ENCODE measurements at regions not wholly inside any gene's neighbourhood (a gene's known extent, or its start where the extent isn't known, plus 50 kb on each side); places are given as distances from the start of the nearest gene placed in this dataset.

GRCh38 chr4:160247091-160247656 is 1144.3 kb downstream of the RAPGEF2 start:
- no peaks in the 10 kb centered on the region for H3K4me1 ChIP-seq
- H3K36me3 ChIP-seq, result no peaks in the 10 kb centered on the region
- ATAC-seq (no peak), DNase-seq (no peak)
- H3K9me3 ChIP-seq, result peaks cover 0 to 24% (median 0%) of the 10 kb centered on the region in 11 donors
- 84 to 86% methylated on average over 7 of the region's 7 CpGs for WGBS, 2 donors
- no peak for TF ChIP-seq CTCF (IDR thresholded peaks at IDR 0.05)
- intact Hi-C loops (cut with DNase I), result no loop called here
- H3K4me3 ChIP-seq, result no peak overlapping the region
- H3K27ac ChIP-seq, result no peak overlapping the region
- no peaks in the 10 kb centered on the region for H3K27me3 ChIP-seq

GRCh38 chr4:160251522-160252170 is 1148.8 kb downstream of the RAPGEF2 start:
- TF ChIP-seq CTCF (IDR thresholded peaks at IDR 0.05), result no peak
- H3K9me3 ChIP-seq, result peaks cover 0 to 8% (median 0%) of the 10 kb centered on the region in 11 donors
- no peaks in the 10 kb centered on the region for H3K4me1 ChIP-seq
- WGBS, 2 donors, result 70 to 71% methylated on average over 3 of the region's 3 CpGs
- H3K27me3 ChIP-seq, result no peaks in the 10 kb centered on the region
- H3K36me3 ChIP-seq, result no peaks in the 10 kb centered on the region
- H3K4me3 ChIP-seq, result no peak overlapping the region
- intact Hi-C loops (cut with DNase I), result no loop called here
- DNase-seq (no peak), ATAC-seq (no peak)
- H3K27ac ChIP-seq, result no peak overlapping the region

GRCh38 chr4:160257318-160257717 is 1154.4 kb downstream of the RAPGEF2 start:
- 68 to 86% methylated on average over 2 of the region's 2 CpGs for WGBS, 2 donors
- H3K27me3 ChIP-seq, result no peaks in the 10 kb centered on the region
- no peak overlapping the region for H3K27ac ChIP-seq
- TF ChIP-seq CTCF (IDR thresholded peaks at IDR 0.05), result no peak
- intact Hi-C loops (cut with DNase I), result no loop called here
- no peak overlapping the region for H3K4me3 ChIP-seq
- ATAC-seq (no peak), DNase-seq (no peak)
- no peaks in the 10 kb centered on the region for H3K36me3 ChIP-seq
- H3K4me1 ChIP-seq, result no peaks in the 10 kb centered on the region
- H3K9me3 ChIP-seq, result peaks cover 0 to 10% (median 0%) of the 10 kb centered on the region in 11 donors

- Histone ChIP-seq H3K4me3 (no peak overlapping the region), H3K4me1 (no peaks in the 10 kb centered on the region), H3K36me3 (no peaks in the 10 kb centered on the region), H3K27me3 (no peaks in the 10 kb centered on the region), H3K9me3 (peaks cover 0 to 15% (median 0%) of the 10 kb centered on the region in 11 donors), H3K27ac (no peak overlapping the region)
- WGBS, 2 donors, result 50 to 51% methylated on average over 1 of the region's 1 CpG
- DNase-seq (no peak), ATAC-seq (no peak)
- intact Hi-C loops (cut with DNase I), result no loop called here
- TF ChIP-seq CTCF (IDR thresholded peaks at IDR 0.05), result no peak
Measured at GRCh38 chr4:160265014-160265413, 1162.1 kb downstream of the RAPGEF2 start.
